ENCODE measurements at regions not wholly inside any gene's neighbourhood (a gene's known extent, or its start where the extent isn't known, plus 50 kb on each side); places are given as distances from the start of the nearest gene placed in this dataset.

DNA sequence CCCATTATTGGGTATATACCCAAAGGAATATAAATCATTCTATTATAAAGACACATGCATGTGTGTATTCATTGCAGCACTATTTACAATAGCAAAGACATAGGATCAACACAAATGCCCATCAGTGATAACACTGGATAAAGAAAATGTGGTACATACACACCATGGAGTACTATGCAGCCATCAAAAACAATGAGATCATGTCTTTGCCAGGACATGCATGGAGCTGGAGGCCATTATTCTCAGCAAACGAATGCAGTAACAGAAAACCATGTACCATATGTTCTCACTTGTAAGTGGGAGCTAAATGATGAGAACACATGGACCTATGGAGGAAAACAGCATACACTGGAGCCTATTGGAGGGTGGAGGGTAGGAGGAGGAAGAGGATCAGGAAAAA lies 402.4 kb downstream of the CSNK1G3 start:
- Histone ChIP-seq H3K36me3 (ENCODE audit: control insufficient read depth in 2 of 2, extremely low read depth in 1 of 2, insufficient read depth in 2 of 2, low read length in 2 of 2) (no peaks in the 10 kb centered on the region), H3K27me3 (ENCODE audit: control insufficient read depth in 2 of 2, insufficient read depth in 2 of 2, low read length in 2 of 2) (no peaks in the 10 kb centered on the region), H3K27ac (ENCODE audit: insufficient read depth, low read depth, low read length) (no peak overlapping the region), H3K9me1 (replicated peaks; ENCODE audit: control insufficient read depth, extremely low read depth, insufficient read depth, low read length) (no peaks in the 10 kb centered on the region), H4K20me1 (replicated peaks; ENCODE audit: control insufficient read depth, extremely low read depth, insufficient read depth, low read length) (no peaks in the 10 kb centered on the region), H3K9me3 (replicated peaks; ENCODE audit: control insufficient read depth, insufficient read depth, low read length) (no peaks in the 10 kb centered on the region), H3K9ac (replicated peaks; ENCODE audit: extremely low read depth, insufficient read depth, low read length) (no peak overlapping the region), H3K79me2 (ENCODE audit: control insufficient read depth, insufficient read depth, low read length) (no peaks in the 10 kb centered on the region), H3K4me2 (ENCODE audit: insufficient read depth, low read length) (no peak overlapping the region), H3K4me1 (ENCODE audit: control insufficient read depth, extremely low read depth, insufficient read depth, low read length) (no peaks in the 10 kb centered on the region), H2AFZ (ENCODE audit: low read depth, low read length) (no peak overlapping the region), H3K4me3 (replicated peaks in 1 of 3; ENCODE audit: insufficient read depth in 1 of 3, low read depth in 1 of 3, low read length in 3 of 3) (no peak overlapping the region)
- dilution Hi-C loops (cut with MboI; ENCODE audit: extremely low pct_ligation_motif_present, low sequenced_read_pairs) (no loop called here), intact Hi-C loops (cut with micrococcal nuclease) (no loop called here)
- BruUV-seq (replicated peaks) = no TSS peak
- TF ChIP-seq POLR2AphosphoS5 (IDR thresholded peaks at IDR 0.05; ENCODE audit: insufficient read depth, low read depth, low read length) (no peak), JUN (IDR thresholded peaks at IDR 0.05; ENCODE audit: borderline replicate concordance, insufficient read depth, insufficient read length, low read depth) (no peak), GATA2 (IDR thresholded peaks at IDR 0.05; ENCODE audit: insufficient read depth, insufficient read length, low read depth, low read length) (no peak), MYC (IDR thresholded peaks at IDR 0.05; ENCODE audit: low read depth, low read length) (no peak), FOS (IDR thresholded peaks at IDR 0.05; ENCODE audit: borderline replicate concordance, insufficient read depth, low read length) (no peak), EZH2 (IDR thresholded peaks at IDR 0.05; ENCODE audit: borderline replicate concordance, low read depth, low read length, severe bottlenecking) (no peak), CTCF (IDR thresholded peaks at IDR 0.05; ENCODE audit: extremely low read depth in 1 of 2, insufficient read depth in 1 of 2, low read depth in 1 of 2, low read length in 2 of 2) (no peak), POLR2A (IDR thresholded peaks at IDR 0.05; ENCODE audit: low read depth, low read length) (no peak)
- TF ChIP-seq, protein P1, sequence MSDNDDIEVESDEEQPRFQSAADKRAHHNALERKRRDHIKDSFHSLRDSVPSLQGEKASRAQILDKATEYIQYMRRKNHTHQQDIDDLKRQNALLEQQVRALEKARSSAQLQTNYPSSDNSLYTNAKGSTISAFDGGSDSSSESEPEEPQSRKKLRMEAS (IDR thresholded peaks at IDR 0.05; ENCODE audit: insufficient read depth, insufficient read length) = no peak
- FAIRE-seq (no peak), DNase-seq (ENCODE audit: low read depth, low spot score) (no peak)
- ChIA-PET POLR2A (no interaction called here), CTCF (no interaction called here)

All from endothelial cell of umbilical vein (primary cell).